NB4 (cell line): ENCODE measurements at regions not wholly inside any gene's neighbourhood (a gene's known extent, or its start where the extent isn't known, plus 50 kb on each side); places are given as distances from the start of the nearest gene placed in this dataset.

Source experiments
- DNase-seq: peaks from one replicate; pipeline ENCODE4 v3.0.0; 2010; ENCODE audit warnings: low read depth
- H3K4me3 ChIP-seq: one replicate; pipeline ENCODE4 v1.5.1; 2011; ENCODE audit warnings: mild to moderate bottlenecking, low read depth, low read length, moderate library complexity
- CTCF ChIP-seq: IDR thresholded peaks from one replicate; pipeline ENCODE4 v1.5.1; 2012; ENCODE audit warnings: low read depth, low read length
- MAX ChIP-seq: IDR thresholded peaks from 2 replicates; pipeline ENCODE4 v1.6.1; 2011; ENCODE audit warnings: low read depth, low read length
- MYC ChIP-seq: IDR thresholded peaks from 2 replicates; pipeline ENCODE4 v1.6.1; 2011; ENCODE audit warnings: low read depth, low read length
- POLR2A ChIP-seq: IDR thresholded peaks from 2 replicates; pipeline ENCODE4 v1.6.1; 2011; ENCODE audit warnings: mild to moderate bottlenecking; ENCODE audit not compliant: insufficient read length; ENCODE audit errors: extremely low read depth

- no peak for DNase-seq
- TF ChIP-seq CTCF (no peak), MAX (no peak), MYC (no peak), POLR2A (no peak)
- H3K4me3 ChIP-seq, result no peak overlapping the region
These were observed 482.7 kb downstream of the RIT2 start for GRCh38 chr18:42632801-42633200.

GRCh38 chr18:42635378-42636048, 480.0 kb downstream of the RIT2 start:
- H3K4me3 ChIP-seq, result no peak overlapping the region
- no peak for TF ChIP-seq CTCF
- no peak for TF ChIP-seq MYC
- no peak for TF ChIP-seq POLR2A
- TF ChIP-seq MAX, result no peak
- DNase-seq, result peak; percentile 2

- DNase-seq, result no peak
- no peak overlapping the region for H3K4me3 ChIP-seq
- TF ChIP-seq POLR2A, result no peak
- no peak for TF ChIP-seq CTCF
- no peak for TF ChIP-seq MYC
- TF ChIP-seq MAX, result no peak
These were observed 479.2 kb downstream of the RIT2 start for GRCh38 chr18:42636309-42636708.

GRCh38 chr18:42640160-42640559, 475.3 kb downstream of the RIT2 start:
- no peak overlapping the region for H3K4me3 ChIP-seq
- TF ChIP-seq CTCF (no peak), MAX (no peak), POLR2A (no peak), MYC (no peak)
- DNase-seq, result no peak

GRCh38 chr18:42641996-42642395, 473.5 kb downstream of the RIT2 start:
- TF ChIP-seq POLR2A (no peak), CTCF (no peak), MAX (no peak), MYC (no peak)
- H3K4me3 ChIP-seq, result no peak overlapping the region
- DNase-seq, result no peak
